ENCODE measurements at regions not wholly inside any gene's neighbourhood (a gene's known extent, or its start where the extent isn't known, plus 50 kb on each side); places are given as distances from the start of the nearest gene placed in this dataset.
A peak's percentile ranks its signal among the peaks of the same experiment; 100 is the strongest.

- DNase-seq (peak in 1 of 6 donors; percentile 39), FAIRE-seq (no peak), ATAC-seq (no peak)
- intact Hi-C loops (cut with DNase I): no loop called here
- no peaks in the 10 kb centered on the region for H3K9me3 ChIP-seq
- no peaks in the 10 kb centered on the region for H3K4me1 ChIP-seq
- H3K4me3 ChIP-seq: no peak overlapping the region
- H3K27ac ChIP-seq: no peak overlapping the region
- no peaks in the 10 kb centered on the region for H3K36me3 ChIP-seq
- WGBS, 2 donors: 73 to 77% methylated on average over 31 of the region's 31 CpGs
- H3K27me3 ChIP-seq: peaks cover 0 to 16% (median 6%) of the 10 kb centered on the region in 4 donors
- no peak for TF ChIP-seq CTCF (IDR thresholded peaks at IDR 0.05)
These were observed 115.4 kb upstream of the STK26 start for GRCh38 chrX:131907488-131908314.

- intact Hi-C loops (cut with DNase I): no loop called here
- TF ChIP-seq CTCF (IDR thresholded peaks at IDR 0.05): no peak
- Histone ChIP-seq H3K27ac (no peak overlapping the region), H3K4me1 (no peaks in the 10 kb centered on the region), H3K4me3 (no peak overlapping the region), H3K9me3 (no peaks in the 10 kb centered on the region), H3K36me3 (no peaks in the 10 kb centered on the region), H3K27me3 (peaks cover 0 to 19% (median 2%) of the 10 kb centered on the region in 4 donors)
- 16 to 24% methylated on average over 1 of the region's 1 CpG for WGBS, 2 donors
- FAIRE-seq: no peak
- no peak for ATAC-seq
- DNase-seq: no peak
These were observed 112.5 kb upstream of the STK26 start for GRCh38 chrX:131910586-131910985.

- Histone ChIP-seq H3K4me1 (no peaks in the 10 kb centered on the region), H3K36me3 (no peaks in the 10 kb centered on the region)
These were observed 107.6 kb upstream of the STK26 start for GRCh38 chrX:131915488-131915887.

GRCh38 chrX:131917588-131917987 is 105.5 kb upstream of the STK26 start:
- H3K9me3 ChIP-seq: no peaks in the 10 kb centered on the region
- 66 to 74% methylated on average over 2 of the region's 2 CpGs for WGBS, 2 donors
- no peaks in the 10 kb centered on the region for H3K36me3 ChIP-seq
- ATAC-seq: no peak
- no peak for DNase-seq
- no peak overlapping the region for H3K27ac ChIP-seq
- FAIRE-seq: no peak
- TF ChIP-seq CTCF (IDR thresholded peaks at IDR 0.05): no peak
- H3K4me1 ChIP-seq: no peaks in the 10 kb centered on the region
- peaks cover 0 to 14% (median 0%) of the 10 kb centered on the region in 4 donors for H3K27me3 ChIP-seq
- no peak overlapping the region for H3K4me3 ChIP-seq
- intact Hi-C loops (cut with DNase I): no loop called here

More at GRCh38 chrX:131915488-131915887, 107.6 kb upstream of the STK26 start:
- DNase-seq (no peak), ATAC-seq (no peak), FAIRE-seq (no peak)
- intact Hi-C loops (cut with DNase I): no loop called here
- TF ChIP-seq CTCF (IDR thresholded peaks at IDR 0.05): no peak
- Histone ChIP-seq H3K27ac (no peak overlapping the region), H3K27me3 (peaks cover 0 to 14% (median 0%) of the 10 kb centered on the region in 4 donors), H3K9me3 (no peaks in the 10 kb centered on the region), H3K4me3 (no peak overlapping the region)
- WGBS, 2 donors: 71% methylated on average over 3 of the region's 3 CpGs

GRCh38 chrX:131918839-131919238 is 104.3 kb upstream of the STK26 start:
- intact Hi-C loops (cut with DNase I): no loop called here
- no peak for TF ChIP-seq CTCF (IDR thresholded peaks at IDR 0.05)
- no peaks in the 10 kb centered on the region for H3K9me3 ChIP-seq
- DNase-seq (no peak), FAIRE-seq (no peak), ATAC-seq (no peak)
- no peak overlapping the region for H3K4me3 ChIP-seq
- H3K36me3 ChIP-seq: no peaks in the 10 kb centered on the region
- no peak overlapping the region for H3K27ac ChIP-seq
- peaks cover 0 to 9% (median 0%) of the 10 kb centered on the region in 4 donors for H3K27me3 ChIP-seq
- no peaks in the 10 kb centered on the region for H3K4me1 ChIP-seq
- 53 to 67% methylated on average over 2 of the region's 2 CpGs for WGBS, 2 donors
